ENCODE measurements at regions not wholly inside any gene's neighbourhood (a gene's known extent, or its start where the extent isn't known, plus 50 kb on each side); places are given as distances from the start of the nearest gene placed in this dataset.

- no peak for DNase-seq
Measured at GRCh38 chr9:79170643-79171042, 401.1 kb upstream of the TLE4 start.

GRCh38 chr9:79173932-79174331 is 397.8 kb upstream of the TLE4 start:
- no peak for DNase-seq

GRCh38 chr9:79176014-79176697 is 395.6 kb upstream of the TLE4 start:
- no peak for DNase-seq

- DNase-seq = no peak
Measured at GRCh38 chr9:79184831-79185230, 386.9 kb upstream of the TLE4 start.

GRCh38 chr9:79185866-79186265 is 385.9 kb upstream of the TLE4 start:
- DNase-seq = no peak

- DNase-seq = no peak
Measured at GRCh38 chr9:79189511-79189924, 382.2 kb upstream of the TLE4 start.

GRCh38 chr9:79193001-79193400 is 378.8 kb upstream of the TLE4 start:
- no peak for DNase-seq

GRCh38 chr9:79193501-79194223 is 378.1 kb upstream of the TLE4 start:
- DNase-seq = no peak

GRCh38 chr9:79195879-79196278 is 375.9 kb upstream of the TLE4 start:
- DNase-seq = no peak

- DNase-seq = no peak
Measured at GRCh38 chr9:79196606-79197005, 375.2 kb upstream of the TLE4 start.

- no peak for DNase-seq
Measured at GRCh38 chr9:79200336-79200735, 371.4 kb upstream of the TLE4 start.

GRCh38 chr9:79201636-79202035 is 370.1 kb upstream of the TLE4 start:
- DNase-seq = no peak

- no peak for DNase-seq
Measured at GRCh38 chr9:79208791-79209396, 362.9 kb upstream of the TLE4 start.

- DNase-seq = no peak
Measured at GRCh38 chr9:79210541-79211243, 361.1 kb upstream of the TLE4 start.

GRCh38 chr9:79213417-79214125 is 358.2 kb upstream of the TLE4 start:
- no peak for DNase-seq

- DNase-seq = no peak
Measured at GRCh38 chr9:79215821-79216220, 355.9 kb upstream of the TLE4 start.

GRCh38 chr9:79220251-79220650 is 351.5 kb upstream of the TLE4 start:
- DNase-seq = no peak

- no peak for DNase-seq
Measured at GRCh38 chr9:79220666-79221065, 351.1 kb upstream of the TLE4 start.

GRCh38 chr9:79221084-79221483 is 350.7 kb upstream of the TLE4 start:
- no peak for DNase-seq

GRCh38 chr9:79222483-79222882 is 349.3 kb upstream of the TLE4 start:
- no peak for DNase-seq

GRCh38 chr9:79224672-79225433 is 346.9 kb upstream of the TLE4 start:
- DNase-seq = no peak

GRCh38 chr9:79233542-79233941 is 338.2 kb upstream of the TLE4 start:
- DNase-seq = peak; percentile 1 to 3
